ENCODE measurements at regions not wholly inside any gene's neighbourhood (a gene's known extent, or its start where the extent isn't known, plus 50 kb on each side); places are given as distances from the start of the nearest gene placed in this dataset.

- H3K14ac ChIP-seq (replicated peaks; ENCODE audit: low read depth, low read length): no peak overlapping the region
- WGBS, 2 experiments (ENCODE audit: extremely low coverage in 2 of 2, insufficient read length in 1 of 2): 93% methylated on average over 5 of the region's 15 CpGs; no CpG with 5 or more reads in 1 of the 2 experiments
- H3K4ac ChIP-seq (ENCODE audit: low read depth, low read length): no peak overlapping the region
- no peak overlapping the region for H3K4me3 ChIP-seq (ENCODE audit: insufficient read depth, low read depth, low read length)
- H4K8ac ChIP-seq (ENCODE audit: low read depth in 2 of 2, low read length in 2 of 2): no peak overlapping the region
- no peak overlapping the region for H2BK5ac ChIP-seq (ENCODE audit: low read depth, low read length, poor library complexity, severe bottlenecking)
- no peak overlapping the region for H2BK20ac ChIP-seq (ENCODE audit: low read depth, low read length)
- dilution Hi-C loops (cut with HindIII; ENCODE audit: low sequenced_read_pairs, unreplicated experiment) (no loop called here), intact Hi-C loops (cut with micrococcal nuclease) (no loop called here), in situ Hi-C loops (cut with MboI; ENCODE audit: low sequenced_read_pairs) (no loop called here)
- H2AK9ac ChIP-seq (replicated peaks; ENCODE audit: low read depth, low read length, poor library complexity): no peak overlapping the region
- no peak overlapping the region for H4K91ac ChIP-seq (ENCODE audit: insufficient read depth, low read depth, low read length)
- DNase-seq (no peak), ATAC-seq (ENCODE audit: low read depth) (no peak)
- no peak overlapping the region for H2AFZ ChIP-seq (replicated peaks; ENCODE audit: low read length, poor library complexity)
- no peak overlapping the region for H4K5ac ChIP-seq (ENCODE audit: low read depth, low read length)
- H3K9me1 ChIP-seq (ENCODE audit: insufficient read depth, low read length): no peaks in the 10 kb centered on the region
- H3K9ac ChIP-seq (ENCODE audit: low read depth, low read length): no peak overlapping the region
- H3K23ac ChIP-seq (ENCODE audit: low read depth, low read length): no peak overlapping the region
- no peaks in the 10 kb centered on the region for H4K20me1 ChIP-seq (ENCODE audit: insufficient read depth, low read length)
- no peaks in the 10 kb centered on the region; the same call in 1 of the 2 replicates for H3K9me3 ChIP-seq (ENCODE audit: control insufficient read depth, insufficient read depth, low read length)
- no peaks in the 10 kb centered on the region for H3K36me3 ChIP-seq (ENCODE audit: control insufficient read depth, insufficient read depth, low read length)
- TF ChIP-seq SMC3 (IDR thresholded peaks at IDR 0.05; ENCODE audit: low read depth, low read length) (no peak), RCOR1 (IDR thresholded peaks at IDR 0.05; ENCODE audit: insufficient replicate concordance, low read length) (no peak), FOS (IDR thresholded peaks at IDR 0.05; ENCODE audit: low read depth, low read length) (no peak)
- H2BK15ac ChIP-seq (ENCODE audit: low read depth, low read length): no peak overlapping the region
- no peaks in the 10 kb centered on the region for H3K27me3 ChIP-seq (ENCODE audit: control insufficient read depth, insufficient read depth, low read length)
- POLR2A ChIA-PET (ENCODE audit: unreplicated experiment): no interaction called here
- no peak overlapping the region for H3K4me2 ChIP-seq (ENCODE audit: low read depth, low read length)
- H3K27ac ChIP-seq (ENCODE audit: insufficient read depth, low read length): no peak overlapping the region
- CTCF ChIA-PET: no interaction called here
- BruUV-seq (replicated peaks): no TSS peak
- H3K56ac ChIP-seq (ENCODE audit: extremely low read depth, insufficient read depth, low read length): no peak overlapping the region
- no peaks in the 10 kb centered on the region for H3K4me1 ChIP-seq (ENCODE audit: control insufficient read depth, insufficient read depth, low read length)
- no peak overlapping the region for H2BK120ac ChIP-seq (ENCODE audit: low read depth, low read length)
- H3K18ac ChIP-seq (ENCODE audit: low read depth, low read length): no peak overlapping the region
- H2AK5ac ChIP-seq (ENCODE audit: low read depth, low read length): no peak overlapping the region
- H3K79me1 ChIP-seq (ENCODE audit: low read depth in 1 of 2, low read length in 2 of 2): no peaks in the 10 kb centered on the region
Observed at GRCh38 chr4:64545593-64545992, 136.3 kb upstream of the TECRL start.

All from IMR-90 (cell line).